GM12864 (cell line): ENCODE measurements at regions not wholly inside any gene's neighbourhood (a gene's known extent, or its start where the extent isn't known, plus 50 kb on each side); places are given as distances from the start of the nearest gene placed in this dataset.
"Not testable (repeated sequence)": the region's sequence is repeated elsewhere in the genome, so short reads cannot be mapped to it uniquely, and the experiment has no call there.

ENCODE experiments used
- DNase-seq: peaks from one replicate; pipeline ENCODE4 v3.0.0-alpha.2; 2011; ENCODE audit warnings: low read depth
- H3K4me3 ChIP-seq: 2 replicates; pipeline ENCODE4 v1.5.1; 2011; ENCODE audit warnings: mild to moderate bottlenecking, low read depth, low read length, control low read depth
- TF ChIP-seq, protein P1 (sequence below): IDR thresholded peaks from 2 replicates; pipeline ENCODE4 v1.5.1; 2011; ENCODE audit warnings: low read depth, mild to moderate bottlenecking, moderate library complexity, low read length, control low read depth, inconsistent platforms; ENCODE audit errors: missing control alignments

DNA sequence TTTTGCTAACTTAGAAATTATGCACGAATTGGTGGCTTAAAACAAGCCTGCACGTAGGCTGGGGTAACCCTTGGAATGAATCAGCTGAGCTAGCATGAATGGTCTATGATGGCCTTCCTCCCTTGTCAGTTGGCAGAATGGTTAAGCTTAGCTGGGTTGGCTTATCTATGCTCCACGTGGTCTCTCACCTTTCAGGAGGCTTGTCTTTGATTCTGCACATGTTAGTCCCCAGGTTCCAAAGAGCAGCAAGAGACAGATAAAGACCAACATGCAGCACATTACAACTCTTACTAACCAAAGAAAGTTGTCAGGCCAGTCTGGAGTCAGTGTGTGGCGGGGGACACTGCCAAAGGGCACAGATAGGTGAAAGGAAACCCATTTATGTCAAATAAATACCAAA is 700.9 kb upstream of the SYT4 start:
- H3K4me3 ChIP-seq, result no peak overlapping the region
- DNase-seq, result no peak
- TF ChIP-seq, protein P1, sequence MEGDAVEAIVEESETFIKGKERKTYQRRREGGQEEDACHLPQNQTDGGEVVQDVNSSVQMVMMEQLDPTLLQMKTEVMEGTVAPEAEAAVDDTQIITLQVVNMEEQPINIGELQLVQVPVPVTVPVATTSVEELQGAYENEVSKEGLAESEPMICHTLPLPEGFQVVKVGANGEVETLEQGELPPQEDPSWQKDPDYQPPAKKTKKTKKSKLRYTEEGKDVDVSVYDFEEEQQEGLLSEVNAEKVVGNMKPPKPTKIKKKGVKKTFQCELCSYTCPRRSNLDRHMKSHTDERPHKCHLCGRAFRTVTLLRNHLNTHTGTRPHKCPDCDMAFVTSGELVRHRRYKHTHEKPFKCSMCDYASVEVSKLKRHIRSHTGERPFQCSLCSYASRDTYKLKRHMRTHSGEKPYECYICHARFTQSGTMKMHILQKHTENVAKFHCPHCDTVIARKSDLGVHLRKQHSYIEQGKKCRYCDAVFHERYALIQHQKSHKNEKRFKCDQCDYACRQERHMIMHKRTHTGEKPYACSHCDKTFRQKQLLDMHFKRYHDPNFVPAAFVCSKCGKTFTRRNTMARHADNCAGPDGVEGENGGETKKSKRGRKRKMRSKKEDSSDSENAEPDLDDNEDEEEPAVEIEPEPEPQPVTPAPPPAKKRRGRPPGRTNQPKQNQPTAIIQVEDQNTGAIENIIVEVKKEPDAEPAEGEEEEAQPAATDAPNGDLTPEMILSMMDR, result no peak

DNA sequence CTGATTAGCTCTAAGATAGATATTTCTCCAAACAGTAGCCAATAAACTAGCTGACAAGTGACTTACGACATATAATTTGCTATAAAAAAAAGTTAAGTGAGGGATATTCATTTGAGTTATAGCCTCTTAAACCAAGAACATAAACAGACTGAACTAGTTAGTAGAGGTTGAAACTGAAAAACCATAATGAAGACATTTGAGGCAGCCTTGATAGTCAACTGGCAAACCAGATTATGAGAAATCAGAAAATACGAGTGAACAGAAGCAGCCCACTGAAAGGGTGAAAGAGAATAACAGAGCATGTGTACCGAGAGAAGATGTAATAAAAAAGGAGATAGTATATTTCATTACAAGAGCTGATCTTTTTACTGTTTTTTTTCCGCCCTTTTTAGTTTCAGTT is 698.1 kb upstream of the SETBP1 start:
- TF ChIP-seq, protein P1, result no peak
- DNase-seq, result no peak
- H3K4me3 ChIP-seq, result no peak overlapping the region

GRCh38 chr18:43987061-43987460 is 693.6 kb upstream of the SETBP1 start:
- DNase-seq, H3K4me3 ChIP-seq: not testable (repeated sequence)

- TF ChIP-seq, protein P1, result no peak
- H3K4me3 ChIP-seq, result no peak overlapping the region
- DNase-seq, result no peak
Measured at GRCh38 chr18:43992741-43993140, 687.9 kb upstream of the SETBP1 start.

GRCh38 chr18:43994381-43994780 is 686.3 kb upstream of the SETBP1 start:
- H3K4me3 ChIP-seq, result no peak overlapping the region
- TF ChIP-seq, protein P1, result no peak
- no peak for DNase-seq

DNA sequence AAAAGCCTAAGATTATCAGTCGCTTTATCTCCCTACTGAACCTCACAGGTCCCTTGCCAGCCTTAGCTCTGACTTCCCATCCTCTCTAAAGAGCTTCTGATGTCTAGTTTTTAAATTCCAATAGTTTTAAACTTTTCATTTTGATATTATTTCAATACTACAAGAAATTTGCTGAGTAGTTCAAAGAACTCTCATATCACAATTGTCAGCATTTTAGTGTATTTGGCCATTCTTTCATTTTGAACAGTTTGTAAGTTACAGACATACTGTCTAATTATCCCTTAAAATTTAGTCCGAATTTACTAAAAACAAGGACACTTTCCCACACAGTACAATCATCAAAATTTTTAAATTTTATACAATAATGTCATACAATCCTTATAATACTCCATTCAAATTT is 666.8 kb upstream of the SETBP1 start:
- TF ChIP-seq, protein P1, result no peak
- H3K4me3 ChIP-seq, result no peak overlapping the region
- no peak for DNase-seq

DNA sequence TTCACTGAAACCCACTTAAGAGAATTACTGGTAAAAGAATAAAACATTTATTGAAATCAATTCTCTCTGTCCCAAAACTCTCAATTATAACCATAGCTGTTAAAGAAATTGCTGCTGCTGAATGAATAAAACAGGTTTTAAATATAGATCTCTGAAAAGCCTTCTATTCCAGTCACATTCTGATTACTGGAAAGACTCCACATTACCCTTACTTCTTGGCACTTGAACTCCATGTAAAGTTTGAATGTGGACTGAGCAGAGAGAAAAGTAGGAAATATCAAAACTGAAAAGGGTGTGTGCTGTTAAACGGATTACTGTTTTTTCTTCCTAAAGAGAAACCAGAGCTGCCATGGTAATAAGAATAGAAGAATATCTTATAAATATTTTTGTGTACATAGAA is 655.3 kb upstream of the SETBP1 start:
- H3K4me3 ChIP-seq, result no peak overlapping the region
- TF ChIP-seq, protein P1, result no peak
- no peak for DNase-seq

DNA sequence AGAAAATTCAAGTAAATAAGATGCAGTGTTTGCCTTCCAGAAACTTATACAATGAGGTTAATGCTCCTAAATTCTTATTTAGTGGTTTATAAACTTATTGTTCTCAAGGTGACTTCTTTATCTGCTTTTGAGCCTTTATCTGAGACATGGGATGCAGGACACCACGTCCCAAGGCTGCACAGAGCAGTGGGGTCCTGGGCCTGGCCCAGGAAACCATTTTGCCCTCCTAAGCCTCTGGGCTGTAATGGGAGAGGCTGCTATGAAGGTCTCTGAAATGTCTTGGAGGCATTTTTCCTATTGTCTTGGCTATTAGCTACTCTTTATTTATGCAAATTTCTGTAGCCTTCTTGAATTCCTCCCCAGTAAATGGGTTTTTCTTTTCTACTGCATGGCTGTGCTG is 652.6 kb upstream of the SETBP1 start:
- TF ChIP-seq, protein P1, result no peak
- no peak overlapping the region for H3K4me3 ChIP-seq
- DNase-seq, result no peak
